IMR-90 (cell line): ENCODE measurements at regions not wholly inside any gene's neighbourhood (a gene's known extent, or its start where the extent isn't known, plus 50 kb on each side); places are given as distances from the start of the nearest gene placed in this dataset.

Experiments
- ATAC-seq: fragments of 200-7000 bp; cut with Tn5 transposase; 2 replicates; pipeline ENCODE4 v1.9.1; 2020; ENCODE audit warnings: low read depth, mild to moderate bottlenecking, moderate library complexity
- BruUV-seq: library from RNA; stranded (reverse); fragments of 400-500 nt; replicated peaks from 2 replicates; lab custom pipeline; 2021; lab: Mats Ljungman, UMichigan
- CTCF ChIA-PET: fragments of 300-600 bp; formaldehyde crosslinking; extraction: SDS; loops from one replicate; lab custom pipeline; 2021; ENCODE audit warnings: antibody characterized with exemption; lab: Yijun Ruan, JAX
- POLR2A ChIA-PET: fragments of 300-600 bp; sonication (Branson Sonifier 250); formaldehyde crosslinking; loops from one replicate; lab custom pipeline; 2022; ENCODE audit warnings: antibody characterized with exemption; ENCODE audit not compliant: unreplicated experiment; lab: Charles Lee
- DNase-seq: peaks from one replicate; pipeline ENCODE4 v3.0.0; 2013
- H2AFZ ChIP-seq: replicated peaks from 2 replicates; pipeline ENCODE3; 2013; ENCODE audit warnings: low read length, mild to moderate bottlenecking; ENCODE audit not compliant: poor library complexity
- H2AK5ac ChIP-seq: 2 replicates; pipeline ENCODE4 v1.6.1; 2013; ENCODE audit warnings: low read depth, low read length, inconsistent platforms
- H2AK9ac ChIP-seq: replicated peaks from 2 replicates; pipeline ENCODE3; 2013; ENCODE audit warnings: mild to moderate bottlenecking, low read depth, low read length, moderate library complexity; ENCODE audit not compliant: poor library complexity
- H2BK120ac ChIP-seq: 2 replicates; pipeline ENCODE4 v1.6.1; 2013; ENCODE audit warnings: low read depth, low read length, inconsistent platforms
- H2BK15ac ChIP-seq: 3 replicates; pipeline ENCODE4 v1.6.1; 2013; ENCODE audit warnings: low read depth, low read length, inconsistent platforms
- H2BK20ac ChIP-seq: 2 replicates; pipeline ENCODE4 v1.6.1; 2013; ENCODE audit warnings: low read depth, mild to moderate bottlenecking, inconsistent platforms, low read length, moderate library complexity
- H2BK5ac ChIP-seq: 2 replicates; pipeline ENCODE4 v1.6.1; 2013; ENCODE audit warnings: mild to moderate bottlenecking, low read depth, low read length, inconsistent platforms; ENCODE audit not compliant: poor library complexity, severe bottlenecking
- H3K14ac ChIP-seq: replicated peaks from 2 replicates; pipeline ENCODE4 v1.6.1; 2013; ENCODE audit warnings: low read depth, low read length, inconsistent platforms
- H3K18ac ChIP-seq: 2 replicates; pipeline ENCODE4 v1.6.1; 2013; ENCODE audit warnings: low read depth, low read length, control low read depth
- H3K23ac ChIP-seq: 2 replicates; pipeline ENCODE4 v1.6.1; 2013; ENCODE audit warnings: low read depth, low read length, inconsistent platforms
- H3K27ac ChIP-seq: 2 replicates; pipeline ENCODE4 v1.5.1; 2013; ENCODE audit warnings: mild to moderate bottlenecking, control low read depth, low read length; ENCODE audit not compliant: insufficient read depth
- H3K27me3 ChIP-seq: 2 replicates; pipeline ENCODE4 v1.6.1; 2013; ENCODE audit warnings: low read length; ENCODE audit not compliant: control insufficient read depth, insufficient read depth
- H3K36me3 ChIP-seq: 2 replicates; pipeline ENCODE4 v1.6.1; 2013; ENCODE audit warnings: low read length, mixed read lengths; ENCODE audit not compliant: control insufficient read depth, insufficient read depth
- H3K4ac ChIP-seq: 2 replicates; pipeline ENCODE4 v1.6.1; 2013; ENCODE audit warnings: low read depth, low read length, inconsistent platforms
- H3K4me1 ChIP-seq: 2 replicates; pipeline ENCODE4 v1.6.1; 2013; ENCODE audit warnings: low read length, mixed read lengths; ENCODE audit not compliant: control insufficient read depth, insufficient read depth
- H3K4me2 ChIP-seq: 2 replicates; pipeline ENCODE4 v1.6.1; 2013; ENCODE audit warnings: low read depth, mild to moderate bottlenecking, control low read depth, low read length, moderate library complexity
- H3K4me3 ChIP-seq: 2 replicates; pipeline ENCODE4 v1.5.1; 2013; ENCODE audit warnings: low read depth, mild to moderate bottlenecking, control low read depth, low read length, moderate library complexity; ENCODE audit not compliant: insufficient read depth
- H3K56ac ChIP-seq: 2 replicates; pipeline ENCODE4 v1.6.1; 2013; ENCODE audit warnings: low read length, inconsistent platforms; ENCODE audit not compliant: insufficient read depth; ENCODE audit errors: extremely low read depth
- H3K79me1 ChIP-seq, 2 experiments: 2 replicates each; pipeline ENCODE4 v1.6.1; 2013; ENCODE audit warnings: low read length in 2 of 2, inconsistent platforms in 1 of 2, low read depth in 1 of 2
- H3K9ac ChIP-seq: 2 replicates; pipeline ENCODE4 v1.6.1; 2013; ENCODE audit warnings: low read depth, low read length, control low read depth
- H3K9me1 ChIP-seq: 2 replicates; pipeline ENCODE4 v1.6.1; 2013; ENCODE audit warnings: low read length, inconsistent platforms; ENCODE audit not compliant: insufficient read depth
- H3K9me3 ChIP-seq: 2 replicates; pipeline ENCODE4 v1.6.1; 2013; ENCODE audit warnings: low read length; ENCODE audit not compliant: control insufficient read depth, insufficient read depth
- H4K20me1 ChIP-seq: 2 replicates; pipeline ENCODE4 v1.6.1; 2013; ENCODE audit warnings: low read length, inconsistent platforms; ENCODE audit not compliant: insufficient read depth
- H4K5ac ChIP-seq: 2 replicates; pipeline ENCODE4 v1.6.1; 2013; ENCODE audit warnings: mild to moderate bottlenecking, low read depth, low read length, control low read depth
- H4K8ac ChIP-seq, 2 experiments: 2 replicates each; pipeline ENCODE4 v1.6.1; 2013; ENCODE audit warnings: low read depth in 2 of 2, low read length in 2 of 2, control low read depth in 1 of 2, inconsistent platforms in 1 of 2
- H4K91ac ChIP-seq: 2 replicates; pipeline ENCODE4 v1.6.1; 2013; ENCODE audit warnings: low read depth, low read length, inconsistent platforms; ENCODE audit not compliant: insufficient read depth
- BHLHE40 ChIP-seq: fragments of 150-350 bp; IDR thresholded peaks from 2 replicates; pipeline ENCODE4 v1.6.1; 2016; ENCODE audit warnings: mild to moderate bottlenecking, low read depth, low read length
- FOS ChIP-seq: fragments of 150-350 bp; IDR thresholded peaks from 2 replicates; pipeline ENCODE4 v1.6.1; 2016; ENCODE audit warnings: low read depth, low read length
- MXI1 ChIP-seq: IDR thresholded peaks from 2 replicates; pipeline ENCODE4 v1.6.1; 2012; ENCODE audit warnings: low read depth, mild to moderate bottlenecking, low read length, moderate library complexity, borderline replicate concordance
- POLR2A ChIP-seq: IDR thresholded peaks from 2 replicates; pipeline ENCODE4 v1.6.1; 2012; ENCODE audit warnings: mild to moderate bottlenecking, low read depth, low read length
- RAD21 ChIP-seq: IDR thresholded peaks from 2 replicates; pipeline ENCODE4 v1.6.1; 2012; ENCODE audit warnings: low read length, improper control_type of control experiment
- RCOR1 ChIP-seq: IDR thresholded peaks from 2 replicates; pipeline ENCODE4 v1.6.1; 2012; ENCODE audit warnings: mild to moderate bottlenecking, low read length, improper control_type of control experiment; ENCODE audit not compliant: insufficient replicate concordance
- SMC3 ChIP-seq: fragments of 150-350 bp; IDR thresholded peaks from 2 replicates; pipeline ENCODE4 v1.6.1; 2016; ENCODE audit warnings: low read depth, mild to moderate bottlenecking, antibody characterized with exemption, low read length, moderate library complexity
- WGBS, 2 experiments: methylation state at CpG; one replicate each; pipeline versions ENCODE4 v1.1.5 to v1.1.7; 2013; ENCODE audit warnings: missing lambda C conversion rate in 2 of 2; ENCODE audit not compliant: insufficient read length in 1 of 2; ENCODE audit errors: extremely low coverage in 2 of 2; 5-methylcytosine and 5-hydroxymethylcytosine counted together
- dilution Hi-C: fragments of 300-500 bp; cut with HindIII; formaldehyde crosslinking; loops from one replicate; pipeline ENCODE4 v1.14.3; 2018; ENCODE audit warnings: low sequenced_read_pairs; ENCODE audit not compliant: unreplicated experiment
- in situ Hi-C: fragments of 300-500 bp; cut with MboI; formaldehyde crosslinking; loops from 3 replicates; pipeline ENCODE4 v1.14.3; 2019; ENCODE audit warnings: low sequenced_read_pairs, inconsistent platforms, mixed read lengths
- intact Hi-C: fragments of 100-400 bp; cut with micrococcal nuclease; formaldehyde crosslinking; loops from 2 replicates; pipeline ENCODE4 v1.10.0; 2022
- TF ChIP-seq, protein P1 (sequence below): fragments of 150-350 bp; IDR thresholded peaks from 2 replicates; pipeline ENCODE4 v1.6.1; 2017; ENCODE audit warnings: mild to moderate bottlenecking, antibody characterized with exemption, low read length, low read depth

DNA sequence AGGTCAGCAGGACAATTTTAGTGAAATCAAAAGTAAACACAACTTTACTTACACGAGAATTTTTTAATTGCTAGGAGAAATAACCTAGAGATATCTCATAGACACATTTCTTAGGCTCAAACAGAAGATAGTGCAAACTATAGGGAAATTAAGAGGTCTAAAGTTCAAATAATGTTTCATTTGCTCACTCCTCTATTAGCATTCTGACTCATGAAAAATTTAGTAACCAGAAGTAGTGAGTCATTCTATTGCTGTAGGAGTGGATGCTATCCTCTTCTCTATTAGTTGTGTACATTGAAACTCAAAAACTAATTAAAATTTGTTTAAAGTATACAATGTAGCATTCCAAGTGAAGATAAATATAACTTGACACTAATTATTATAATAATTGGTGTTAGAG is 908.3 kb upstream of the TMEFF2 start:
- Histone ChIP-seq H3K27ac (no peak overlapping the region), H4K20me1 (no peaks in the 10 kb centered on the region), H2BK120ac (no peak overlapping the region), H3K9ac (no peak overlapping the region), H2BK5ac (no peak overlapping the region), H2BK15ac (no peak overlapping the region), H2AFZ (no peak overlapping the region), H3K9me1 (no peaks in the 10 kb centered on the region), H4K8ac (no peak overlapping the region), H4K91ac (no peak overlapping the region), H2AK9ac (no peak overlapping the region), H3K23ac (no peak overlapping the region), H2AK5ac (no peak overlapping the region), H3K18ac (no peak overlapping the region), H3K14ac (no peak overlapping the region), H3K4ac (no peak overlapping the region), H3K56ac (no peak overlapping the region), H3K9me3 (peaks cover 9% of the 10 kb centered on the region; the same call in 1 of the 2 replicates), H3K4me2 (no peak overlapping the region), H3K27me3 (no peaks in the 10 kb centered on the region), H3K36me3 (no peaks in the 10 kb centered on the region), H2BK20ac (no peak overlapping the region), H3K79me1 (no peaks in the 10 kb centered on the region), H3K4me1 (no peaks in the 10 kb centered on the region), H3K4me3 (no peak overlapping the region), H4K5ac (no peak overlapping the region)
- ChIA-PET CTCF (no interaction called here), POLR2A (no interaction called here)
- dilution Hi-C loops (no loop called here), in situ Hi-C loops (no loop called here), intact Hi-C loops (no loop called here)
- TF ChIP-seq BHLHE40 (no peak), POLR2A (no peak), RCOR1 (no peak), MXI1 (no peak), RAD21 (no peak), SMC3 (no peak), FOS (no peak)
- TF ChIP-seq, protein P1, sequence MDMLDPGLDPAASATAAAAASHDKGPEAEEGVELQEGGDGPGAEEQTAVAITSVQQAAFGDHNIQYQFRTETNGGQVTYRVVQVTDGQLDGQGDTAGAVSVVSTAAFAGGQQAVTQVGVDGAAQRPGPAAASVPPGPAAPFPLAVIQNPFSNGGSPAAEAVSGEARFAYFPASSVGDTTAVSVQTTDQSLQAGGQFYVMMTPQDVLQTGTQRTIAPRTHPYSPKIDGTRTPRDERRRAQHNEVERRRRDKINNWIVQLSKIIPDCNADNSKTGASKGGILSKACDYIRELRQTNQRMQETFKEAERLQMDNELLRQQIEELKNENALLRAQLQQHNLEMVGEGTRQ: no peak
- DNase-seq: no peak
- no CpG with 5 or more reads among the region's 1 CpG for WGBS, 2 experiments
- no TSS peak for BruUV-seq
- ATAC-seq: no peak
